Activated CD8-positive, alpha-beta memory T cell treated with anti-CD3 and anti-CD28 coated beads for 36 hours (primary cell): ENCODE measurements at regions not wholly inside any gene's neighbourhood (a gene's known extent, or its start where the extent isn't known, plus 50 kb on each side); places are given as distances from the start of the nearest gene placed in this dataset.

ENCODE experiments used
- CTCF ChIA-PET: fragments of 350-600 bp; sonication (Branson Sonifier 250); formaldehyde crosslinking; loops from one replicate; lab custom pipeline; 2021; ENCODE audit warnings: antibody characterized with exemption; lab: Charles Lee
- POLR2A ChIA-PET: fragments of 350-600 bp; sonication (Branson Sonifier 250); formaldehyde crosslinking; loops from one replicate; lab custom pipeline; 2021; ENCODE audit warnings: antibody characterized with exemption; lab: Charles Lee

DNA sequence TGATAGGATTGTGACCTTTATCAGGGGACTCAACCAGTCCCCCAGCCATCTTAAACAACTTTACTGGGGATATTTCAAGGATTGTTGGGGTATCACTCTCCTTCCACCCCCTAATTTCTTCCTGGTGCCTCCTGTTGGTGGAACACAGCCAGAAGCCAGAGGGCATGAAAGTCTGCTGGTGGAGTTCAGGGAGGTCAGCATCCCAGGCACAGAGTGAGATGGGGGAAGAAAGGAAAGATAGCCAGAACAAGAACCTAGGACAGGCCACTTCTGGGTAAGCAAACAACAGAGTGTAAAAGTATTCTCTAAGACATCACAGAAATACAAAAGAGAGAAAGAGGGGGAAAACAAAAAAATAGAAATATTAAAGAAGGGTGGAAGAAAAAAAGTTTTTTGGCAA lies 101.8 kb downstream of the SPRY2 start:
- ChIA-PET CTCF (no interaction called here), POLR2A (no interaction called here)

DNA sequence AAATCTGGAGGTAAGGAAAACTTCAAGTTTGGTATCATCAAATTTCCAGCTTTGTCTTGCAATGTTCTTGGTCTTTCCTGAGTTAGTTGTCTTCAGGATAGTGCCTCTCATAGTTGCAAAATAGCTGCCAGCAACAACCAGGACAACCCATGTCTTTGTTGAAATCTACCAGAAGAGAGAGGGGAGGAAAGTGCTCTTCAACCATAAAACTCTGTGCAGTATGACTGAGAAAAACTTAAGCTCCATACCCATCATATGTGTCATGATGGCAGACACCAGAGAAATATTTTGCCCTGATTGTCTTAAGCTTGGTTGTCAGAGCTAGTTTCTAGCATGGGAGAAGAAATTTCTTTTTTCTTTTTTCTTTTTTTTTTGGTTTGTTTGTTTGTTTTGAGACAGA lies 103.3 kb downstream of the SPRY2 start:
- ChIA-PET CTCF (no interaction called here), POLR2A (no interaction called here)

DNA sequence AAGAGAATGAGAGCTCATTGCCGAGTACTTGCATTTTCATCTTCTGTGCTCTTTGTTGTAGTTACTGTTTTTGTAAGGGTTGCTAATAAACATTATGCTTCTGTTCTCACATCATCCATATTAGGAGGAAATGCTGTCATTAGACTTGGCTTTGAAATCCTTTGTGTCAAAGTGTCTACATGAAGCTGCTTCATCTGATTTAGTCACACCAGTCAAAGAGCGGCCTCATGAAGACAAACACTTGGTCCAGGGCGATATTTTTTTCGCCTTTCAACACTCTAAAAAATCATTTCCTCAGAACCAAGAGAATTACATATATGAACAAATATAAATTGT lies 105.0 kb downstream of the SPRY2 start:
- CTCF ChIA-PET = no interaction called here

DNA sequence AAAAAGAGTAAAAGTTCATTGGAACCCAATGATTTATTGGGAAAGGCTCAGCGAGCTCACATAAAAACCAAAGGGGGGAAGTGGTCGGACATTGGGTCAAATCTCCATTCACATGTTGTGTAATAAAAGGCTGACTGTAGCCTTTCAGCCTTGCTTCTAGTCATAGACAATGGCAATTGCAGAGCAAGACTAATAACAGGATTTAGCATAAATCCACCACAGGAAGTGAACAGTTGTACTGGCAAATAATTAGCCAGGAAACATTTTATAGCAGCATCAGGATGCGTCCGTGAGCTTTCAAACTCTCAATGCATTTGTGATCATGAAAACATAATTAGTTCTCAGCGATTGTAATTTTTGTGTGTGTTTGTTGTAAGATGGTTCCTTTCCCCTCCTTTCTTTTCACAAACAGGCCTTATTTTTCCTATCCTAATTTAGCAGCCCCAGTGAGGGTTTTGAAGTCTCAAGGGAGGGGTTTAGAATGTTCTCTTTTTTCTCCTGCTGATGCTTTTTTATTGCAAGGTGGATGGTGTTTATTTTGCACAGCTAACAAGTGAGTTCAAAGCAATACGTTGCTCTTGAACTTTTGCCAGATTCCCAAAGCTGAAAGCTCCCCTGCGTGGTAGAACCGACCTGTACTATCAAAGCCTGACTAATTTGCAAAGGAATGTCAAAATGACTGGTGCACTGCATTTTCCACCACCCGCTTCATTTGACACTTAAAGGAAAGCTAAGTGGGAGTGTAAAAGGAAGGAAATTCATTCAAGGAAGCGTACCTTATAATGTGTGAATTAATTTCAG lies 105.6 kb downstream of the SPRY2 start:
- POLR2A ChIA-PET = no interaction called here
- CTCF ChIA-PET = no interaction called here

More for the DNA sequence above, 105.0 kb downstream of the SPRY2 start:
- POLR2A ChIA-PET = no interaction called here

DNA sequence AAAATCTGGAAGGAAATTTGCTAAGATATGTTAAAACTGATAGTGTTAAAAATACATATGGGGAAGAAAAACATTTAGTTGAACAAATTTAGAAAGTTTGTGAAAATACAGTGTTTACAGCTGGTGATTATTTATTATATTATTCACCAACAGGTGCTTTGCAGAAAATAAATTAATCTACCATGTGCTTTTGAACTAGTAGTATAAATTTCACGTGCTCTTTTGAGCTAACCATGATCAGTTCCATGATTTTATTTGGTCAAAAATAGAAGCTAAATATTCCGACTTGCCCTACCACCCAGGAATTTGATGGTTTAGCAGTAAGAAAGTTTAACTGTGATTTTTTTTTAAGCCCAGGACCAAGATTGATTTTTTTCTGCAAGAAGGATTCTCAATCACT lies 113.3 kb downstream of the SPRY2 start:
- POLR2A ChIA-PET = no interaction called here

DNA sequence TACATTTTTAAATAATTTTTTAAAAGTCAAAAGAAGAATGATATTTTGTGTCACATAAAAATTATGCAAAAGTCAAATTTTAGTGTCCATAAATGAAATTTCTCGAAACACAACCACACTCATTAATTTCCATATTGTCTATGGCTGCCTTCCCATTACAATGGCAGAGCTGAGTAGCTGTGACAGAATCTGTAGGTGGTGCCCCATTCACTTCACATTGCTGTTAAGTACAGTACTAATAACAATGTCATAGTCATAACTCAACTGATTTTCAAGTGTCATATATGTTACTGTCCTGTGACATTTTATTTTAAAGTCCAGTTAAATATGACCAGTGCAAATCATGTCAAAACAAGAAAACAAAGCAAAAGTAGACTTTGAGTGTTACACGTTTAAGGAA lies 114.3 kb downstream of the SPRY2 start:
- ChIA-PET POLR2A (no interaction called here), CTCF (no interaction called here)

More for the DNA sequence above, 113.3 kb downstream of the SPRY2 start:
- CTCF ChIA-PET = no interaction called here

DNA sequence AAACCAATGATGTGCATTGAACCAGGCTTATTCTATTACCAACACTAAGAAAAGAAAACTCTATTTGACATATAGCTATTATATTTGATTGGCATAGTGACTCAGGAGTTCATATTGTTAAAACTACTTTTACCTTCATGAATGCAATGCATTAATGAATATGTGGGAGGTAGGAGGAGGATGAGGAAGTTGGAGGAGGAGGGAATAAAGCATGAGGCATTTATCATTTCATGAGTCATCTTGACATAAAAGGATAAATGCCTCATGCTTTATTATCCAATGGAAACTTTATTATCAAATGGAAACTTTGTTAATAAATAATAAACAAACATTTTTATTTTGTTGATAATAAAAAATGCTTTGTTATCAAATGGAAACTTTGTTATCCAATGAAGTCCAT lies 116.5 kb downstream of the SPRY2 start:
- POLR2A ChIA-PET = no interaction called here
- CTCF ChIA-PET = no interaction called here

DNA sequence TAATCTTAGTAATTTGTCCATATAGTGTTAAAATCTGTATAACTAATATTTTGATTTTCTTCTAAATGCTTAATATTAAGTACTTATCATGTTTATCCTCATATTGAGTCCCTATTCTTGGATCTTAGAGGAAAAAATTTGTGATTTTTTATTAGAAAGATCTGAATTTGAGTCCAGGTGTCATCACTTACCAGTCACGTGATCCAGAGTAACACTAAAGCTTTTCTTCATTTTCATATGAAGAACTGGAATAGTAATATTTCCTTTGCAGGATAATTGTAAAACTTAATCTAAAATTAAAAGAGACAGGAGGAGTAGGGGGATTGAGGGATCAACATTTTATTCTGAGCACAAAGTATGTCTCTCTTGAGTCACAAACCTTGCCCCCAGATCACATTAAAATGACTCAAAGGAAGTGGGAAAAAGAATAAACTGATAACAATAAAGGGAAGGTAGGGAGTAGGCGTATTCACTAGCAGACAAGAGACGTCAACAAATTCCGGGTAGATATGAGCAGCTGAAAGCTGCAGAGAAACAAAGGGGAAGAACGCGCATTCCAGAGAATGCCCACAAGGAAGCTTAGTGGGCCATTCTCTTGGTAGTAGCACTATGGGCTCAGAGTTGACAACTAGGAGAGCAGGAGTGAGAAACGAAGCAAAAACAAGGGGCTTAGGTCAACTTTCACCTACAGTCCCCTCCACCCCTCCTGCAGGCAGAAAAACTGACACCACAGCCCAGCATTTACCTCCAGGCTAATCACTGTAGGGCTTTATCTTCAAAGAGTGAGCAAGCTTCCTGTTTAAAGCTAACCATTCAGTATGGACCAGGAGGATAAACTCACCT lies 123.1 kb downstream of the SPRY2 start:
- POLR2A ChIA-PET = no interaction called here
- CTCF ChIA-PET = no interaction called here

DNA sequence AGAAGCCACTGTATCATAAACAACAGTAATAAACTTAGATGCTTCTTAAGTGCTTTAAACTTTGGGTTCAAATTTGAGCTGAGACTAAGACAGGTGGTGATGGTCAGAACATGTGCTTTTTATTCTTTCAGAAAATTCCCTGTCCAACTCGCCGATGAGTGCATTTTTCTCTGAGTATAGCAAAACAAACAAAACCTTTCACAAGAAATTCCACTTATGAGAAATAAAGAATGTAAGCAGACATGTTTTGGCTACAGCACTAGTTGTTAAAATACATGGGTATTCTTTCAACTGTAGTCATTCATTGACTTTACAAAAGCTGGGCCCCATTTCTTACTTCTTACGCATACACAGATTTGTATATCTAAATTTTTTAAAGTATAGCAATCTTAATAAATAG lies 125.6 kb downstream of the SPRY2 start:
- ChIA-PET CTCF (no interaction called here), POLR2A (no interaction called here)

DNA sequence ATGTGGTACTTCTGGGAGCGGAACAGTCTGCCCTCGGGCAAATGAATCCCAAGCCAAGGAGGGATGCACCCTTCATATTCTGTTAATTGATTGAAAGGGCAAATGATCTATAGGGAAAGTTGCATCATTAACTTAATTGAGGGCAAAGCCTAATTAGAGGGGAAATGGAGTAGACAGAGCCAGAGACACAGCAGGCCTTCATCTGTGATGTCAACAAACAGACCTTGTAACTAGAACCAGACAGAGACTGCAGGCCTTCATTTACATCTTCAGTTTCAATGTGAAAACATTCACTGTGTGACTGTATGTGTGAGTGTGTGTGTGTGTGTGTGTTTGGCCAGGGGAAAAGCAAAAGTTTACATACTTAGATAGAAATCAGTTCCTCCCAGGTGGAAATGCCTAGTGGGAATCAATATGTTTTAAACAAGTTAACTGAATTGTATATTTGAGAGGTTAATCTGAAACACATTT lies 126.4 kb downstream of the SPRY2 start:
- CTCF ChIA-PET = no interaction called here
- POLR2A ChIA-PET = no interaction called here

DNA sequence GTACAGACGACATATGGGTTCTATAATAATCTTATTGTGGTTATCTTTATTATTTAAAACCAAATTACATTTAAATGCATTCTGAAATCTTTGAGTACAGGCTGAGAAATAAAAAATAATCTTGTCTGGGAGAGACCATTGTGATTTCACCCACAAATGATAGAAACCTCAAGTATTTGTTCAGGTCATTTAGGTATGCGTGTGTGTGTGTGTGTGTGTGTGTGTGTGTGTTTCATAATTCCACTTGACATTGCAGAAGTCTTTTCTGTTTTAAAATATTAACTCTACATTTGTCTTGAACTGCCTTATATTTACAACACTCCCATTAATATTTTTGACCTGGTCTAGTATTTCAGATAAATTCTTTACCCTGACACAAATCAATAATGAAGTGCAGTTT lies 126.9 kb downstream of the SPRY2 start:
- CTCF ChIA-PET = no interaction called here
- POLR2A ChIA-PET = no interaction called here

DNA sequence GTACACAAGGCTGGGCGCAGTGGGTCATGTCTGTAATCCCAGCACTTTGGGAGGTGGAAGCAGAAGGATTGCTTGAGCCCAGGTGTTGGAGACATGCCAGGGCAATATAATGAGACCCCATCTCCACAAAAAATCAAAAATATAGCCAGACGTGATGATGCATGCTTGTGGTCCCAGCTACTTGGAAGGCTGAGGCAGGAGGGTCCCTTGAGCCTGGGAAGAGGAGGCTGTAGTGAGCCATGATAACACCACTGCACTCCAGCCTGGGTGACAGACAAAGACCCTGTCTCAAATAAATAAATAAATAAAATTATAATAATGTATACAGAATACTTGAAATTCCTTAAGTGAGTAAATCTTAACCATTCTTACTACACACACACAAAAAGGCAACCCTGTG lies 127.7 kb downstream of the SPRY2 start:
- CTCF ChIA-PET = no interaction called here
- POLR2A ChIA-PET = no interaction called here

DNA sequence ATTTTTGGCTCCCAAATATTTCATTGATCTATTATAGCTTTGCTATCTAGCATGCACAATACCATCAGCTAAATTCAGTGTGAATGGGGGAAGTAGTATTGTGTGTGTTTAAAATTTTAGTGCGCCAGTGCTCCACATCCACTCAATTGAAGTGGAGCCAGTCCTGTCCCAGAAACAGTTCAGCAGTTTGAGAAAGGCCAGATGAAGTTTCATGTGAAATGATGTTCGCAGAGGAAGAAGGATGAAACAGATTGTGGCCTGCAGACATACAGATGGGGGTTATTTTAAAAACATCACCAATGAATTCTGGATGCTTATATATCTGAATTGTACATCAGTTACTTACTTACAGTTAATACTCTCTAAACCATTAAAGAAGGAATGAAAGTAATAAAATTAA lies 129.4 kb downstream of the SPRY2 start:
- POLR2A ChIA-PET = no interaction called here
- CTCF ChIA-PET = no interaction called here

DNA sequence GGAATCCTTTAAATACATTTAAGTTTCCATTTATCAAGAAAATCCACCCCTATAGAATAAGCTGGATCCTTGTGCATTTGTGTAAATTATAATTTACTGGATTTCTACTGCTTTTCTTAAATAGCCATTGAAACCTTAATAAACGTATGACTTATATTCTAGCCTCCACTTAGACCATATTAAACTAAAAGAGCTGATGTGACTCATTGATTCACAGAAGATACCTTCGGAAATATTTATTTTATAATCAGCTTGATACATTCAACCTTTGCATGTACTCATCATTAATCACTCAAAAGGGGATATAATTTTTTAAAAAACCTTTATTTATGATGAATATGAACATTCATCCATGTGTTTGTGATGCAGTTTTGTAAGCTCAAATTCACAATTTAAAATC lies 136.3 kb downstream of the SPRY2 start:
- CTCF ChIA-PET = no interaction called here
- POLR2A ChIA-PET = no interaction called here

DNA sequence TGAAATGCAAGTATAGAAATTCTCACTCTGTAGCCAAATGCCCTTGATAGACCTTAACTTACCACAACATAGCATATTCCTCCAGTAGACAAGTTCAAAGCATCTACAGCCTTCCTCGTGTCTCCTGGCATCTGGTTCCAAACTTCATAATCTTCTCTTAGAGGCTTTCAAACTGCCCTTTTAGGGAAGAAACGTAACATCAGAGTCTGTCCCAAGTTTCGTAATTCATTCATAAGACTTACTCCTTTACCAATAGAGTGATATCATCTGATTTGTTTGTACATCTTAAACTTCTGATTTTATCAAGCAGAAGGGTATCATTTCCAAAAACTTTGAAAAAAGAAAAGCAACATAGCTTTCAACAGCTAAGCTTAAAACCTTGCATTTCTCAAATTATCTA lies 137.4 kb downstream of the SPRY2 start:
- ChIA-PET CTCF (no interaction called here), POLR2A (no interaction called here)

DNA sequence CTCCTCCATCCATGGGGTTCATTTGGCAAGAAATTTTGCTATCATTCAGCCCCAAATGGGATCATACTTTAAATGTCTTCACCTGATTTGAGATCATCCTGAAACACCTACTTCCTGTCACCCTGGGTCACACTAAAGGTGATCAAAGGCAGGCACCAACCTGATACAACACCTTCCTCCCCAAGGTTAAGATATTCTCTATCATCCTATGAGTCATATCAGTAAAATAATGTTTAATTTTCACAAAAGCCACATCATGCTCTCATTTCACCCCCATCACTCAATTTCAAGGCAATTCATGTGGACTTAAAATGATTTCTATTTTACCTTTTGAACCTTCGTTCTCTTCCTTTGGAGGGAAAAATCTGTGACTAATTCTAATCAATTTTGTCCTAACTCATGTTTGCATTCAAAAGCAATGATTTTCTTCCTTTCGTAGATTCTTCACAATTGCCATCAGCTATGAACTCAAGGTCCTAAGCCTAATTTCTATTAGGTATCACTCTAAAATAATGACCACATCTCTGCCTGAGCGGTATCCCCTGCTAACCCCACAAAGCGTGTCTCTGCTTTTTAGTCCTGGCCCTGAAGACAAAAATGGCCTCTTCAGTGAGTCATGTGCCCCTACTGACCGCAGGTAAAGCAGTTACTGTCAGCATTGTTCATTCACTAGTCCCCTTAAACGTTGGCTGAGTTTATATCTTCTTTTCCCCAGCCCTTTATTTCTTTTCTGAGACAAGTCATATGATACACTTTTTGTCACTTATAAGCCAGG lies 139.0 kb downstream of the SPRY2 start:
- CTCF ChIA-PET = no interaction called here
- POLR2A ChIA-PET = no interaction called here

DNA sequence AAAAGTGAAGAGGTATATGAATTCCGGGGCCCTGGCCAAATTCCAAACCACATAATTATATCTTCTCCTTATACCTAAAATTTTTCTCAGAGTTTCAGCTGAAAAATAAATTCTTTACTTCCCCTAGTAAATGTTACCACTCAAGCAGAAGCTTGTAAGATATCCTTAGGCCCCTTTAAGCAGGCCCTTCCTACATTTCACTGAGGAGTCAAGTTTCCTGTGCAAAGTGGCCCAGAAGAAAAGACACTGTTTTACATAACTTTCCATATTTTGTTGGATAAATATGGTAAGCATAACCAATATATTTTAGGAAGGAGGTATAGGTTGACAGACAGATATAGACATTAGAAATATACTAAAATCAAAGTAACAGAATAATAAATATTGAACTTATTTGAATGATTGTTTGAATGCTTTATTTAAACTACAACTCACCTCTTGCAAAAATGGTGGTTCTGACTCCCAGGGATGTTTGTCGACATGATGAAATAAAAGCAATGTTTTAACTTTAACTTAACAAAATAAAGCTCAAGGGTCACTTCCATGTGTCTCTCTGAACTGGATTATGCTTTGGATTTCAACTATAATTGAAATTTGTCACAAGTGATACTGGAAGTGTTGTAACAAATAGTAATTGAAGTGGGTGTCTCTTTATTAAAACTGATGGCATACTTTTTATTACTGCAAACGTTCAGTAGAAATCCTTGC lies 141.2 kb downstream of the SPRY2 start:
- ChIA-PET CTCF (no interaction called here), POLR2A (no interaction called here)

DNA sequence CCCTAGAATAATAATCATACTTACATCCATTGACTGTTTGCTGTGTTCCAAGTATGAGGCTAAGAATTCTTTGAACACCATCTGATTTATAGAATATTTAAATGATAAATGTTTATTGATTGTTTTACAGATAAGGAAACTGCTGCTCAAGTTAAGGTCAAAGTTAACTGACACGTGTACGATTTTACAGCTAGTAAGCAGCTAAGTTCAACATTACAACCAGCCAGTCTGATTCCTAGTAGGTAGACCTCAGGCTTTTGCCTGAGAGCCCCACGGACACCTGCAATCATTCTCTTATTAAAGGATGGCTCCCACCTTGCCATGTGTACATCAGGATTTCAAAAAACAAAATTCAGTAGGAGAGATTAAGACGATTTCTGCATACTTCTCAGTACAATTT lies 141.9 kb downstream of the SPRY2 start:
- POLR2A ChIA-PET = no interaction called here
- CTCF ChIA-PET = no interaction called here

DNA sequence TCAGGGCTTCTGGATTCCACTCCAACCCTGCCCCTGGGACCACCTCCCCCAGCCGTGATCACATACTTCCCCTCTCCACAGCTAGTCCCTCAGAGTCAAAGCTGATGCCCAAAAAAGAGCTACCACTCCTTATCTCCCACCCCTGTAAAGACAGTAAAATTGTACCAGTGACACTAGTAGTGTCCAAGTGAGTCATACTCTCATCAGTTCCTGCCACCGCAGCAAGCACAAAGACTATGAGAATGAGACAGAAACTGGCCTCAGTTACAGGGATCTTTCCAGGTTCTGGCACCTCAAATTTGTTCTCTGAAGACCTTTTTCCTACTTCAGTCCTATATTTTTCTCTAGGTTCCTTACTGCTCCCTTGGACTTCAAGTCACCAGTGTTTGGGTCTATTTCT lies 144.2 kb downstream of the SPRY2 start:
- POLR2A ChIA-PET = no interaction called here
- CTCF ChIA-PET = no interaction called here

DNA sequence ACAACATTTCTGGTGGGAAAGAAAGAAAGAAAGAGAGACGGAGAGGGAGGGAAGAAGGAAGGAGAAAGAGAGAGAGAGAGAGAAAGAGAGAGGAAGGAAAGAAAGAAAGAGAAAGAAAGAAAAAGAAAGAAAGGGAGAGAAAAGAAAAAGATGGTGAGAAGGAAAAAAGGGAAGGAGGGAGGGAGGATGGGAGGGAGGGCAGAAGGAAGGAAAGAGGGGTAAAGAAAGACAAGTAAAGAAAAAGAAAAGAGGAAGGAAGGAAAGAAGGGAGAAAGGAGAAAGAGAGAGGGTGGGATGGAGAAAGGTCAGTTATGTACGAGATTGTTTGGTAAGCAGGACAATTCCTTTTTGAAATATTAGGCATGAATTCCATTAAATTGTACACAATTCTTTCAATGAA lies 145.3 kb downstream of the SPRY2 start:
- CTCF ChIA-PET = no interaction called here
- POLR2A ChIA-PET = no interaction called here
